Left ventricle myocardium inferior (tissue), 1 donor: ENCODE measurements at regions not wholly inside any gene's neighbourhood (a gene's known extent, or its start where the extent isn't known, plus 50 kb on each side); places are given as distances from the start of the nearest gene placed in this dataset.

Experiments
- DNase-seq: peaks from one replicate; pipeline ENCODE4 v3.0.0-alpha.2; 2020
- H3K27ac ChIP-seq: fragments of 200-600 bp; replicated peaks from 2 replicates; pipeline ENCODE4 v1.8.0; 2021
- H3K27me3 ChIP-seq: fragments of 200-600 bp; 2 replicates; pipeline ENCODE4 v1.8.0; 2021; ENCODE audit warnings: low read depth
- H3K36me3 ChIP-seq: fragments of 200-600 bp; 2 replicates; pipeline ENCODE4 v1.8.0; 2021
- H3K4me1 ChIP-seq: fragments of 200-600 bp; 2 replicates; pipeline ENCODE4 v1.8.0; 2021
- H3K4me3 ChIP-seq: fragments of 200-600 bp; 2 replicates; pipeline ENCODE4 v1.8.0; 2021; ENCODE audit warnings: mild to moderate bottlenecking, moderate library complexity
- H3K9me3 ChIP-seq: fragments of 200-600 bp; replicated peaks from 2 replicates; pipeline ENCODE4 v1.8.0; 2021
- intact Hi-C: fragments of 100-400 bp; cut with micrococcal nuclease; formaldehyde crosslinking; loops from one replicate; pipeline ENCODE4 v1.11.0; 2022
- TF ChIP-seq, protein P1 (sequence below): fragments of 200-600 bp; IDR thresholded peaks from 2 replicates; pipeline ENCODE4 v1.8.0; 2021; ENCODE audit warnings: antibody characterized with exemption, mild to moderate bottlenecking, borderline replicate concordance
- donor health status: DM: no; HTN: yes; CAD: no; lungs with severe emphysema.

GRCh38 chr4:188409851-188410250 is 270.6 kb downstream of the TRIML1 start:
- intact Hi-C loops = no loop called here

DNA sequence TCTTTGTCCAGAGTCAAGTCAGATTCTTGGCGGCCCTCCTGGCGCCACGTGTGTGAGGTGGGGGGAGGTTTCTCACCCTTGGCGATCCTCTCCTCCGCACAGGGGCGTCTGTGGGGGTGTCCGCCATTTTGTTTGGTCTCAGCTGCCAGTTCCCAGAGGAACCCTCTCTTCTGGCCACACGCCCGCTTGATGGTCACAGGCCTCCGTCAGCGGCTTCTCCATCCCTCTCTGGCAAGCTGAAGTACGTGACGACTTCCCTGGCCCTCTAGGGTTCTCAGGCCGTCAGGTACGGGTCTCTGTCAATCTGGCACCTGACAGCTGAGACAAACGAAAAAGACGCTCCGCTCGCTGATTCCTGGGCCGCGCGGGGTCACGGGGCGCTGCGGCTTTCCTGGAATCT is 272.6 kb downstream of the TRIML1 start:
- Histone ChIP-seq H3K4me3 (no peak overlapping the region), H3K4me1 (no peaks in the 10 kb centered on the region), H3K9me3 (no peaks in the 10 kb centered on the region), H3K36me3 (no peaks in the 10 kb centered on the region), H3K27me3 (no peaks in the 10 kb centered on the region), H3K27ac (no peak overlapping the region)
- intact Hi-C loops = no loop called here
- no peak for DNase-seq
- TF ChIP-seq, protein P1, sequence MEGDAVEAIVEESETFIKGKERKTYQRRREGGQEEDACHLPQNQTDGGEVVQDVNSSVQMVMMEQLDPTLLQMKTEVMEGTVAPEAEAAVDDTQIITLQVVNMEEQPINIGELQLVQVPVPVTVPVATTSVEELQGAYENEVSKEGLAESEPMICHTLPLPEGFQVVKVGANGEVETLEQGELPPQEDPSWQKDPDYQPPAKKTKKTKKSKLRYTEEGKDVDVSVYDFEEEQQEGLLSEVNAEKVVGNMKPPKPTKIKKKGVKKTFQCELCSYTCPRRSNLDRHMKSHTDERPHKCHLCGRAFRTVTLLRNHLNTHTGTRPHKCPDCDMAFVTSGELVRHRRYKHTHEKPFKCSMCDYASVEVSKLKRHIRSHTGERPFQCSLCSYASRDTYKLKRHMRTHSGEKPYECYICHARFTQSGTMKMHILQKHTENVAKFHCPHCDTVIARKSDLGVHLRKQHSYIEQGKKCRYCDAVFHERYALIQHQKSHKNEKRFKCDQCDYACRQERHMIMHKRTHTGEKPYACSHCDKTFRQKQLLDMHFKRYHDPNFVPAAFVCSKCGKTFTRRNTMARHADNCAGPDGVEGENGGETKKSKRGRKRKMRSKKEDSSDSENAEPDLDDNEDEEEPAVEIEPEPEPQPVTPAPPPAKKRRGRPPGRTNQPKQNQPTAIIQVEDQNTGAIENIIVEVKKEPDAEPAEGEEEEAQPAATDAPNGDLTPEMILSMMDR = no peak

More at GRCh38 chr4:188409851-188410250, 270.6 kb downstream of the TRIML1 start:
- no peaks in the 10 kb centered on the region for H3K36me3 ChIP-seq
- H3K4me1 ChIP-seq = no peaks in the 10 kb centered on the region
- H3K27me3 ChIP-seq = no peaks in the 10 kb centered on the region
- DNase-seq = no peak
- H3K9me3 ChIP-seq = no peaks in the 10 kb centered on the region
- H3K27ac ChIP-seq = no peak overlapping the region
- TF ChIP-seq, protein P1 = no peak
- H3K4me3 ChIP-seq = no peak overlapping the region

DNA sequence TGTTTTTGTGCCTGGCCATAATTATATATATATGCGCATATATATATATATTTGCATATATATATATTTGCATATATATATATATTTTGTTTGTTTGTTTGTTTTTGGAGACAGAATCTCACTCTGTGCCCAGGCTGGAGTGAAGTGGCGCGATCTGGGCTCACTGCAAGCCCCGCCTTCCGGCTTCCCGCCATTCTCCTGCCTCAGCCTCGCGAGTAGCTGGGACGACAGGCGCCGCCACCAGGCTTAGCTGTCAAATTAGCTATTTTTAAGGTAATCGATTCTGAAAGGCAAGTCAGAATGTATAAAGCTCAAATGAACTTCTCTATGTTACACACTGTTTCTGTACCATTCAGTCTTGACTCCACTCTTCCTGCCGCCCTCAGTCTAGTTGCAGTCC is 273.3 kb downstream of the TRIML1 start:
- Histone ChIP-seq H3K4me3 (no peak overlapping the region), H3K4me1 (no peaks in the 10 kb centered on the region), H3K9me3 (no peaks in the 10 kb centered on the region), H3K27ac (no peak overlapping the region), H3K27me3 (no peaks in the 10 kb centered on the region), H3K36me3 (no peaks in the 10 kb centered on the region)
- no peak for DNase-seq
- intact Hi-C loops = no loop called here
- TF ChIP-seq, protein P1 = no peak

DNA sequence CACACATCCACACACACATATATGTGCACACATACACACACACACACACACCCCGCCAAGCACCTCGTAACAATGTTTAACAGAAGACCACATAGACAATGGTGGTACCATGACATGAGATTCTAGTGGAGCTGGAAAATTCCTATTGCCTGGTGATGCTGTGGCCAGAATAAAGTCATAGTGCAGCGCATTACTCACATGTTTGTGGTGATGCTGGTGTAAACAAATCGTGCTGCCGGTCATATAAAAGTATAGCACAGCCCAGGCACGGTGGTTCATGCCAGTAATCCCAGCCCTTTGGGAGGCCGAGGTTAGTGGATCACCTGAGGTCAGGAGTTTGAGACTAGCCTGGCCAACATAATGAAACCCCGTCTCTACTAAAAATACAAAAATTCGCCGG is 275.2 kb downstream of the TRIML1 start:
- no peaks in the 10 kb centered on the region for H3K36me3 ChIP-seq
- intact Hi-C loops = no loop called here
- no peak overlapping the region for H3K4me3 ChIP-seq
- TF ChIP-seq, protein P1 = no peak
- H3K9me3 ChIP-seq = no peaks in the 10 kb centered on the region
- DNase-seq = no peak
- H3K27ac ChIP-seq = no peak overlapping the region
- no peaks in the 10 kb centered on the region for H3K4me1 ChIP-seq
- H3K27me3 ChIP-seq = no peaks in the 10 kb centered on the region

DNA sequence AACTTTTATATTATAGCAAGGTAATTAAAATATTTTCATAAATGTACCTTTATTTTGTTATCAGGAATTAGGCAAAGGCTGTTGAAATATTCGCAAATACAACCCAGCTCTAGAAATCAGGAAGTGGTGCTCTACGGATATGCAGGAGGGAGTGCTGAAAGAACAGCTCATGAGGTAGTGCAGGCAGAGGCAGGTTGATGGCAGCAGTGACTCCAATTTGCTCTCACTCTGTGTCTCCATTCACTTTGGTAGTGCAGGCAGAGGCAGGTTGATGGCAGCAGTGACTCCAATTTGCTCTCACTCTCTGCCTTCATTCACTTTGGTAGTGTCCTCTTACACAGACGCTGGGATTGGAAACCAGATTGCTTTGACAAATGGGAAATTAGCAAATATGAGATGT is 277.9 kb downstream of the TRIML1 start:
- no peaks in the 10 kb centered on the region for H3K27me3 ChIP-seq
- no peaks in the 10 kb centered on the region for H3K36me3 ChIP-seq
- no peaks in the 10 kb centered on the region for H3K4me1 ChIP-seq
- DNase-seq = no peak
- H3K27ac ChIP-seq = no peak overlapping the region
- H3K9me3 ChIP-seq = no peaks in the 10 kb centered on the region
- TF ChIP-seq, protein P1 = no peak
- no peak overlapping the region for H3K4me3 ChIP-seq
- intact Hi-C loops = no loop called here

DNA sequence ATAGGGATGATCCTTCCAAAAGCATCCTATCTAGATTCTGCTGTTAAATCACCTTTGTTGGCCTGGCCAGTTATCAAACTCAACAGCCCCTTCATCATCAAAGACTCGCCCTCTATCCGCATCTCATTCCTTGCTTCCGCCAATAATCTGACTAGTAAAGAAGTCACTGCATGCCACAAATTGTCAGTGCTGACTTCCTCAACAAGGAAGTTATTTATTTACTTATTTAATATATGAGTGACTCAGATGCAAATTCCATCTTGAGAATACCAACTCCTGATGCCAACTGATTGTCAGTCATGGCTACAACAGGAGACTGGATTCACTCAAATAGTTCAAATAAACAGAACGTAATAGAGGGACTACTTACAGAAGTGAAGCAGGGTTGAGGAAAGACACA is 283.8 kb downstream of the TRIML1 start:
- intact Hi-C loops = no loop called here
- Histone ChIP-seq H3K4me1 (no peaks in the 10 kb centered on the region), H3K27ac (no peak overlapping the region), H3K27me3 (no peaks in the 10 kb centered on the region), H3K36me3 (no peaks in the 10 kb centered on the region), H3K9me3 (peaks cover 5% of the 10 kb centered on the region), H3K4me3 (no peak overlapping the region)
- TF ChIP-seq, protein P1 = no peak
- DNase-seq = no peak
